Adrenal gland (tissue), 9 donors: ENCODE measurements at regions not wholly inside any gene's neighbourhood (a gene's known extent, or its start where the extent isn't known, plus 50 kb on each side); places are given as distances from the start of the nearest gene placed in this dataset.

ENCODE experiments used
- DNase-seq, 7 donors: peaks; one replicate each; pipeline ENCODE4 v3.0.0-alpha.2; 2019 to 2020
- H3K27ac ChIP-seq, 5 donors: fragments of 200-600 bp; sonication (generic) in 4 of 5; 1 replicate in 3 of 5; 2 replicates in 2 of 5; pipeline versions ENCODE4 v1.5.1 to v1.8.0; 2016 to 2020; ENCODE audit warnings: mild to moderate bottlenecking in 1 of 5
- H3K27me3 ChIP-seq: fragments of 200-600 bp; 2 replicates; pipeline ENCODE4 v1.8.0; 2021
- H3K36me3 ChIP-seq, 2 donors: fragments of 200-600 bp; replicated peaks in 1 of 2; 1 replicate in 1 of 2; 2 replicates in 1 of 2; pipeline versions ENCODE4 v1.5.1 to v1.8.0; 2018 to 2022
- H3K4me1 ChIP-seq, 2 donors: fragments of 200-600 bp; replicated peaks in 1 of 2; 1 replicate in 1 of 2; 2 replicates in 1 of 2; pipeline versions ENCODE4 v1.5.1 to v1.8.0; 2018 to 2021
- H3K4me3 ChIP-seq, 4 donors: fragments of 200-600 bp; sonication (generic) in 3 of 4; one replicate each; pipeline ENCODE4 v1.5.1; 2016 to 2018
- H3K9me3 ChIP-seq, 3 donors: fragments of 200-600 bp; sonication (generic) in 1 of 3; replicated peaks in 1 of 3; 1 replicate in 2 of 3; 2 replicates in 1 of 3; pipeline versions ENCODE4 v1.5.1 to v1.8.0; 2016 to 2021
- POLR2A ChIP-seq, 2 donors: fragments of 450-650 bp; IDR thresholded peaks; one replicate each; pipeline ENCODE4 v1.6.1; 2017; ENCODE audit warnings: antibody characterized with exemption in 2 of 2, mild to moderate bottlenecking in 2 of 2, moderate library complexity in 1 of 2
- WGBS, 4 donors: extraction: QIAGEN DNeasy Blood & Tissue Kit in 2 of 4; methylation state at CpG; one replicate each; pipeline versions ENCODE4 v1.1.5 to v1.1.7; 2013 to 2017; 5-methylcytosine and 5-hydroxymethylcytosine counted together
- intact Hi-C, 2 donors: fragments of 100-400 bp; cut with DNase I; formaldehyde crosslinking; loops; one replicate each; pipeline versions ENCODE4 v1.14.1 to v1.15.0; 2022 to 2023
- TF ChIP-seq, protein P1 (sequence below), 6 experiments: fragments of 450-650 bp in 4 of 6; fragments of 200-600 bp in 2 of 6; sonication (generic) in 1 of 6; IDR thresholded peaks; 1 replicate in 5 of 6; 2 replicates in 1 of 6; pipeline versions ENCODE4 v1.5.1 to v1.8.0; 2016 to 2021; ENCODE audit warnings: antibody characterized with exemption in 6 of 6, mild to moderate bottlenecking in 2 of 6, moderate library complexity in 1 of 6
- donor health status: healthy with polysubstance abuse.
- donor health status: Bipolar disorder and iron deficiency.
- donor health status: DM: yes; HTN: yes; CAD: no.
- donor health status: DM: no; HTN: no; CAD: no.
- donor health status: DM: no; HTN: no; CAD: no.

DNA sequence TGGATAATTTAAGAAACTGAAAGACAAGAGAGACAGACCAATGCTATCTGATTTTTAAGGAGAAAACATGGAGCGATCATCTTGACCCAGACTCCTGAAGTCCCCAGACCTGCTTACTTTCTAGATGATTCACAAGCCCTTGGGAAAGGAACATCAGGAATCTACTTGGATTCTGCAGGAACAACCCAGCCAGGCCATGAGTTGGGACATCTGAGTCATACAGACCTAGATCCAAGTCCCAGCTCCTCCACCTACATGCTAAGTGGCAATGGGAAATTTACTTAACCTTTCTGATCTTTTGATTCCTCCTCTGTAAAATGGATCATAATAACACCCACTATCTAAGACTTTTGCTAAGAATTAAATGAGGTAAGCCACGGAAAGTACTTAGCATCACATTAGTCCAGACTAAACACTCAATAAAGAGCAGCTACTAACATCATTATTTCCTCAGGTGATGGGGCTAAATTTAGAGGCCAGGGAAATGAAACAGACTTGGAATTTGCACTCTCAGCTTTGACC, 61.0 kb upstream of the MAFB start:
- no peak overlapping the region for H3K27ac ChIP-seq
- H3K4me1 ChIP-seq: no peaks in the 10 kb centered on the region
- 81 to 89% (median 87%) methylated on average over 2 of the region's 2 CpGs for WGBS, 4 donors
- H3K36me3 ChIP-seq: no peaks in the 10 kb centered on the region
- no peak overlapping the region for H3K4me3 ChIP-seq
- intact Hi-C loops: loop anchor here in 1 of 2 donors (10.0 kb wide), 1 partner anchor 195 kb away; no protein-coding TSS in a partner anchor
- peaks cover 8% of the 10 kb centered on the region for H3K27me3 ChIP-seq
- TF ChIP-seq, protein P1, sequence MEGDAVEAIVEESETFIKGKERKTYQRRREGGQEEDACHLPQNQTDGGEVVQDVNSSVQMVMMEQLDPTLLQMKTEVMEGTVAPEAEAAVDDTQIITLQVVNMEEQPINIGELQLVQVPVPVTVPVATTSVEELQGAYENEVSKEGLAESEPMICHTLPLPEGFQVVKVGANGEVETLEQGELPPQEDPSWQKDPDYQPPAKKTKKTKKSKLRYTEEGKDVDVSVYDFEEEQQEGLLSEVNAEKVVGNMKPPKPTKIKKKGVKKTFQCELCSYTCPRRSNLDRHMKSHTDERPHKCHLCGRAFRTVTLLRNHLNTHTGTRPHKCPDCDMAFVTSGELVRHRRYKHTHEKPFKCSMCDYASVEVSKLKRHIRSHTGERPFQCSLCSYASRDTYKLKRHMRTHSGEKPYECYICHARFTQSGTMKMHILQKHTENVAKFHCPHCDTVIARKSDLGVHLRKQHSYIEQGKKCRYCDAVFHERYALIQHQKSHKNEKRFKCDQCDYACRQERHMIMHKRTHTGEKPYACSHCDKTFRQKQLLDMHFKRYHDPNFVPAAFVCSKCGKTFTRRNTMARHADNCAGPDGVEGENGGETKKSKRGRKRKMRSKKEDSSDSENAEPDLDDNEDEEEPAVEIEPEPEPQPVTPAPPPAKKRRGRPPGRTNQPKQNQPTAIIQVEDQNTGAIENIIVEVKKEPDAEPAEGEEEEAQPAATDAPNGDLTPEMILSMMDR (IDR thresholded peaks at IDR 0.05): no peak
- TF ChIP-seq POLR2A (IDR thresholded peaks at IDR 0.05): no peak
- DNase-seq: no peak
- H3K9me3 ChIP-seq: no peaks in the 10 kb centered on the region

DNA sequence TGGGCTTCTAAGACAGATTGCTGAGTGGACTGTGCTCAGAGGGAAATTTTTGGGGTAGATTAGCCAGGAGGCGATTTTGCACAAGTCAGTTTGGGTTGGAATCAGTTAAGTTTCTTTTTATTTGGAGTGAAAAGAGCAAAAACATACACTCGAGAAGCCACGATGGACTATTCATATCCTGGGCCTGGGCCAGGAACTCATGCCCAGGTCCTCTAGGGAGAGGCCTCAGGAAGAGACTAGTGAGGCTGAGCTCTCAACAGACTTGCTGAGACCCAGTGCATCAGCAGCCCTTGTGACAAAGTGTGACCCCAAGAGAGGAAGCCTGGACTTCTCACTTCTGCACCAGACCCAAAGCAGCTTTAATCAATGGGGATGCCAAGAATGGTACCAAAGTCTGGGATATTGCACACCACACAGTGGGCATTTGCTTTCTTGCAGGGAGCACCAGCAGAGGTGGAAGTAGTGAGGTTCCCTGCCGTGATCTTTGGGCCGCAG, 61.6 kb upstream of the MAFB start:
- no peaks in the 10 kb centered on the region for H3K9me3 ChIP-seq
- H3K27me3 ChIP-seq: peaks cover 8% of the 10 kb centered on the region
- no peak overlapping the region for H3K27ac ChIP-seq
- H3K36me3 ChIP-seq: no peaks in the 10 kb centered on the region
- no peak overlapping the region for H3K4me3 ChIP-seq
- intact Hi-C loops: no loop called here
- no peak for DNase-seq
- no peaks in the 10 kb centered on the region for H3K4me1 ChIP-seq
- 47 to 69% (median 62%) methylated on average over 5 of the region's 5 CpGs for WGBS, 4 donors
- TF ChIP-seq, protein P1 (IDR thresholded peaks at IDR 0.05): no peak
- TF ChIP-seq POLR2A (IDR thresholded peaks at IDR 0.05): no peak

DNA sequence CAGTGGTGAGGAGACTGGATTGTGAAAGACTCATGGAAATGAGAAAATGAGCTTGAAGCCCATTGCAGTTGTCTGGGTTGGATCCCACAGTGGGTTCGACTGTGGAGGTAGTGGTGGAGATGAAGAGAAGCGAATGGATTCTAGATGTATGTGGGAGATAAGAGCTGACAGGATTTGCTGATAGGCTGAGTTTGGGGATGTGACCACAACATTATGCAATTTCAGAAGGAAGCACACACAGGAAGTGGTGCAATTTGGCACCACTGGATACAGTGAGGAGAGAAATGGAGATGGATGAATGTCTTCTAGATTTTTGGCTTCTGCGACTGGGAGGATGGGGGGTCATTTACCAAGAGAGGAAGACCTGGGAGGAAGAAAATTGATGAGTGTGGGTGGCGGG, 64.4 kb upstream of the MAFB start:
- H3K36me3 ChIP-seq: no peaks in the 10 kb centered on the region
- peak overlapping the region in 1 of 5 donors; percentile 20 for H3K27ac ChIP-seq
- no peaks in the 10 kb centered on the region for H3K4me1 ChIP-seq
- 71 to 78% (median 75%) methylated on average over 4 of the region's 4 CpGs for WGBS, 4 donors
- H3K9me3 ChIP-seq: no peaks in the 10 kb centered on the region
- no peaks in the 10 kb centered on the region for H3K27me3 ChIP-seq
- DNase-seq: no peak
- TF ChIP-seq, protein P1 (IDR thresholded peaks at IDR 0.05): no peak
- TF ChIP-seq POLR2A (IDR thresholded peaks at IDR 0.05): no peak
- H3K4me3 ChIP-seq: no peak overlapping the region
- intact Hi-C loops: no loop called here

DNA sequence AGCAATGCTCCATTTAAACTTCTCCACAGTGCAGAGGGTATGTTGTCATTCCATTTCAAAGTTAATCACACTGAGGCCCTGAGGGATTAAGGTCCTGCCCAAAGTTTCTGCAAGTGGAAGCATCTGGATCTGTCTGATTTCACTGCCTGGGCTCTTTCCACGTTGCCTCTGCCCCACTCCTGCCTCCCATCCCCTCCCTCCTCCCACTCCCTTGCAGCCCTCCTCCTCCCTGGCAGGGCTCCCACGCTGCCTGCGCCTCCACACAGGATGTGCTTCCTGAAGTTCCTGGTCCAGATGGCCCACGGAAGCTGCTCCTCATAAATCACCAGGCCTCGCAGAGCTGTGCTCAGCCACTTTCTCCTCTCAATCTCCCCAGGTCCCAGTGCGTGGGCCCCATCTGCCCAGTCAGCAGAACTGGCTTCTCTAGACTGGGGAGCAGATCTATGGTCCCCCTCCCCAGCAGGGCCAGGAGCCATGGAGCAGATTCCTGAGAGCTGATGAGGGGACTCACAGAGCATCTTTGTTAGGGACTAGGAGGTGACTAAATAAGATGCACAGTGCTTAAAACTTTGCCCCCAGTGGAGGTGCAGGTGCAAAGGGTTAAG, 65.4 kb upstream of the MAFB start:
- intact Hi-C loops: no loop called here
- no peaks in the 10 kb centered on the region for H3K36me3 ChIP-seq
- DNase-seq: peak; percentile 28 to 72 (median 46)
- H3K4me3 ChIP-seq: no peak overlapping the region
- 26 to 39% (median 32%) methylated on average over 3 to 6 of the region's 6 CpGs for WGBS, 4 donors
- TF ChIP-seq, protein P1 (IDR thresholded peaks at IDR 0.05): no peak
- TF ChIP-seq POLR2A (IDR thresholded peaks at IDR 0.05): no peak
- H3K9me3 ChIP-seq: no peaks in the 10 kb centered on the region
- H3K27me3 ChIP-seq: no peaks in the 10 kb centered on the region
- peak overlapping the region in 1 of 5 donors; percentile 20 for H3K27ac ChIP-seq
- H3K4me1 ChIP-seq: no peaks in the 10 kb centered on the region
